ENCODE measurements at regions not wholly inside any gene's neighbourhood (a gene's known extent, or its start where the extent isn't known, plus 50 kb on each side); places are given as distances from the start of the nearest gene placed in this dataset.

DNA sequence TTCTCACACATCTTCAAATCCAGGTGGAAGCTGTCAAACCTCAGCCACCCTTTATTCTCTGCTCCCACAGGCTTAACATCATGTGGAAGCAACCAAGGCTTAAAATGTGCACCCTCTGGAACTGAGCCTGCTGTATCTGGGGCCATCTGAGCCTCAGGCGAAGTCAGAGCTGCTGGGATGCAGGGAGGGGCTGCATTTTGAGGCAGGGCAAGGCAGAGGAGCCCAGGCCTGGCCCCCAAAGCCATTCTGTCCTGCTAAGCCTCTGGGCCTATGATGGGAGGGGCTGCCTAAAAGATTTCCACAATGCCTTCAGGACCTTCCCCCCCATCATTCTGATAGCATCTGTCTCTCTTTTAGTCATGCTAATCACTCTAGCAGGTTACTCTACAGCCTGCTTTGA is 51.7 kb upstream of the COBL start:
- no peaks in the 10 kb centered on the region for H3K4me1 ChIP-seq (ENCODE audit: insufficient read depth, low read length)
- no peak overlapping the region for H2AFZ ChIP-seq (ENCODE audit: low read depth, low read length)
- no peaks in the 10 kb centered on the region for H3K27me3 ChIP-seq (ENCODE audit: insufficient read depth, low read length)
- H3K36me3 ChIP-seq (ENCODE audit: insufficient read depth, low read length) = no peaks in the 10 kb centered on the region
- no peak overlapping the region for H3K4me3 ChIP-seq (ENCODE audit: low read length)
- H3K9me3 ChIP-seq (ENCODE audit: low read length) = no peaks in the 10 kb centered on the region

DNA sequence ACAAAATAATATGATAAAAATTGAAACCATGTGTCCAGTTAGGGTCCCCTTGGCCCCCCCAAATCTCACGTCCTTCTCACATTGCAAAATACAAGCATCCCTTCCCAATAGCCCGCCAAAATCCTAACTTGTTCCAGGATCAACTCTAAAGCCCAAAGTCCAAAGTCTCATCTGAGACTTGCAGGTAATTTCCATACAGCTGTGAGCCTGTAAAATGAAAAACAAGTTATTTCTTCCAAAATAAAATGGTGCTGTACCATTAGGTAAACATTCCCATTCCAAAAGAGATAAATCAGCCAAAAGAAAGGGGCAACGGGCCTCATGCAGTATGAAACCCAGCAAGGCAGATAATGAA is 51.0 kb upstream of the COBL start:
- no peak overlapping the region for H2AFZ ChIP-seq (ENCODE audit: low read depth, low read length)
- H3K27me3 ChIP-seq (ENCODE audit: insufficient read depth, low read length) = no peaks in the 10 kb centered on the region
- no peak overlapping the region for H3K4me3 ChIP-seq (ENCODE audit: low read length)

DNA sequence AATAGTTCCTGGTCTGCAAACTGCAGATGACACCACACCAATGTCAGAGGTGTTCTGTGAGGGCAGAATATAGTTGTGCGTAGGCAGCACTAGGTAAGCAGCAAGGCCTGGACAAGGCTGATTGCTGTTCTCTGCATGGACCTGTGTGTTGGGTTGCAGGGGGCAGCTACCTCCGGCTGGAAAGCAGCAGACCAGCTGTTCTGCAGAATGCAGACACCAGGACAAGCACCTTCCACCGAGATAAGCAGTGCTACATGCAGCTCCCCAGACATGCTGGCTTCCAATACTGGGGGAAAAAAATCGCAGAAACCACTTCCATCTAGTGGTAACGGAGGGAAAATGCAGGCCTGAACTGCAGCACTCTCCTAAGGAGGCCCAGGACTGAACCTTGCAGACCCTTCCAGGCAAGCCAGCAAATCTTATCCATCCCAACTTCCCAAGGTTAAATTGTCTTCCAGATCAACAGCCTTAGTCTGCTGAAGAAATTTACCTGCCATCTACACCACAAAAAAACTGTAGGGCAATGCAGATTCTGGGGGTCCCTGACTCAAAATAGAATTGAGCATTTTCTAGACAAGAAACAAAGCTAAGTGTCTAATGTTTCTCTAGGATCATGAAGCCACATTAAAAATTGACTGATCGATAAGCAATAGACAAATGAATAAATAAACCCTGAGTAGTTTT is 50.5 kb upstream of the COBL start:
- no peaks in the 10 kb centered on the region for H3K36me3 ChIP-seq (ENCODE audit: insufficient read depth, low read length)
- H3K27me3 ChIP-seq (ENCODE audit: insufficient read depth, low read length) = no peaks in the 10 kb centered on the region
- H2AFZ ChIP-seq (ENCODE audit: low read depth, low read length) = no peak overlapping the region
- no peak overlapping the region for H3K4me3 ChIP-seq (ENCODE audit: low read length)
- no peaks in the 10 kb centered on the region for H3K9me3 ChIP-seq (ENCODE audit: low read length)
- no peaks in the 10 kb centered on the region for H3K4me1 ChIP-seq (ENCODE audit: insufficient read depth, low read length)

More for the DNA sequence above, 51.0 kb upstream of the COBL start:
- H3K9me3 ChIP-seq (ENCODE audit: low read length) = no peaks in the 10 kb centered on the region
- H3K4me1 ChIP-seq (ENCODE audit: insufficient read depth, low read length) = no peaks in the 10 kb centered on the region
- H3K36me3 ChIP-seq (ENCODE audit: insufficient read depth, low read length) = no peaks in the 10 kb centered on the region
